CD4-positive, alpha-beta T cell treated with Interleukin-17A for 4 hours (primary cell): ENCODE measurements at regions not wholly inside any gene's neighbourhood (a gene's known extent, or its start where the extent isn't known, plus 50 kb on each side); places are given as distances from the start of the nearest gene placed in this dataset.

ENCODE experiments used
- DNase-seq: peaks from one replicate; pipeline ENCODE4 v3.0.0-alpha.2; 2020; ENCODE audit warnings: mixed read lengths

- DNase-seq: no peak
Measured at GRCh38 chr6:170131351-170131750, 159.5 kb downstream of the DLL1 start.

- no peak for DNase-seq
Measured at GRCh38 chr6:170130771-170131241, 160.1 kb downstream of the DLL1 start.

- no peak for DNase-seq
Measured at GRCh38 chr6:170130201-170130621, 160.7 kb downstream of the DLL1 start.

GRCh38 chr6:170129691-170130171, 161.1 kb downstream of the DLL1 start:
- DNase-seq: no peak

GRCh38 chr6:170128811-170129681, 161.8 kb downstream of the DLL1 start:
- no peak for DNase-seq

- DNase-seq: no peak
Measured at GRCh38 chr6:170128346-170128745, 162.5 kb downstream of the DLL1 start.

- no peak for DNase-seq
Measured at GRCh38 chr6:170127151-170127550, 163.7 kb downstream of the DLL1 start.

- no peak for DNase-seq
Measured at GRCh38 chr6:170125456-170126300, 165.2 kb downstream of the DLL1 start.

GRCh38 chr6:170124836-170125235, 166.0 kb downstream of the DLL1 start:
- no peak for DNase-seq

- no peak for DNase-seq
Measured at GRCh38 chr6:170124150-170124549, 166.7 kb downstream of the DLL1 start.

- no peak for DNase-seq
Measured at GRCh38 chr6:170122651-170123050, 168.2 kb downstream of the DLL1 start.

GRCh38 chr6:170117111-170117972, 173.5 kb downstream of the DLL1 start:
- no peak for DNase-seq

GRCh38 chr6:170116636-170117035, 174.2 kb downstream of the DLL1 start:
- no peak for DNase-seq

- DNase-seq: no peak
Measured at GRCh38 chr6:170114956-170115855, 175.7 kb downstream of the DLL1 start.

- DNase-seq: no peak
Measured at GRCh38 chr6:170114187-170114945, 176.5 kb downstream of the DLL1 start.

GRCh38 chr6:170113141-170113540, 177.7 kb downstream of the DLL1 start:
- no peak for DNase-seq

- no peak for DNase-seq
Measured at GRCh38 chr6:170112583-170112860, 178.4 kb downstream of the DLL1 start.

GRCh38 chr6:170111816-170112582, 178.9 kb downstream of the DLL1 start:
- DNase-seq: no peak

- DNase-seq: no peak
Measured at GRCh38 chr6:170111141-170111664, 179.7 kb downstream of the DLL1 start.
